ENCODE measurements at regions not wholly inside any gene's neighbourhood (a gene's known extent, or its start where the extent isn't known, plus 50 kb on each side); places are given as distances from the start of the nearest gene placed in this dataset.

DNA sequence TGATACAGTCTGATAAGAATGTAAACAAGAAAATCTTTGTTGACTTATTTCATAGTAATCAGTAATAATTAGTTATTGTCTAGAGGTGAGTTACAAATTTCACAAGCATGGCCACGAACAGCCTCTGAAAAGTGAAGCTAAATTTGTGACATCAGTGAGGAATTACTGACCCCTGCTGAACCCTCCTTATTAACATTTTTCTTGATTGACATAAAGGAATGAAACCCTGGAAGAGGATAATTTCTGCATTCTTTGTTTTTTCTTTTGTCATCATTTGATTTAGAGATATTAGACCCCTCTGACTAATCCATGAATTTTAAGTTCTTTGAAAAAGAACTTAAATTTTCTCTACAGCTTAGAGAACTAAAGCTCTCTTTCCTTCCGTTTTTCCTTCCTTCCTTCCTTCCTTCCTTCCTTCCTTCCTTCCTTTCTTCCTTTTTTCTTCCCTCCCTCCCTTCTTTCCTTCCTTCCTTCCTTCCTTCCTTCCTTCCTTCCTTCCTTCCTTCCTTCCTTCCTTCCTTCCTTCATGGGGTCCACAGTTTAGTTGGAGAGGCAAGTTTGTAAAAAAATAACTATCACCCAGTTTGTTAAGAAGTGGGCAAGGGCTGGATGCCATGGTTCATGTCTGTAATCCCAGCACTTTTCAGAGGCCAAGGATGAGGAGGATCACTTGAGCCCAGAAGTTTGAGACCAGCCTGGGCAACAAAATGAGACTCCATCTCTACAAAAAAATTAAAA is 387.0 kb downstream of the MTX2 start:
- no peaks in the 10 kb centered on the region for H3K36me3 ChIP-seq (ENCODE audit: control insufficient read depth in 1 of 2, insufficient read depth in 2 of 2, low read length in 2 of 2)
- H3K4me3 ChIP-seq (ENCODE audit: low read depth in 1 of 2, low read length in 2 of 2): no peak overlapping the region
- no peaks in the 10 kb centered on the region for H3K4me1 ChIP-seq (ENCODE audit: control insufficient read depth in 1 of 2, insufficient read depth in 2 of 2, low read length in 2 of 2)
- H3K27me3 ChIP-seq (ENCODE audit: low read depth, low read length): no peaks in the 10 kb centered on the region
- no peaks in the 10 kb centered on the region for H3K9me3 ChIP-seq (ENCODE audit: control insufficient read depth in 1 of 2, low read length in 2 of 2)
- no peak overlapping the region for H3K27ac ChIP-seq (ENCODE audit: low read length)

DNA sequence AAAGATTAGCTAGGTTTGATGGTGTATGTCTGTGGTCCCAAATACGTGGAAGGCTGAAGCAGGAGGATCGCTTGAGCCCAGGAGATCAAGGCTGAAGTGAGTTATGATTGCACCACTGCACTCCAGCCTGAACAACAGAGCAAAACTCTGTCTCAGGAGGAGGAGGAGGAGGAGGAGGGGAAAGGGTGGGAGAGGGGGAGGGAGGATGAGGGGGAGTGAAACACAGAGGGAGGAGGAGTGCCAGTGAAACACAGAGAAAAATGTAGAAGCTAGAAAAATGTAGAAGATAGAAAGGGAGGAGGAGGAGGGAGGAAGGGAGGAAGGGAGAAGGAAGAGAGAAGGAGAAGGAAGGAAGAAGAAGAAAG is 387.5 kb downstream of the MTX2 start:
- no peaks in the 10 kb centered on the region for H3K36me3 ChIP-seq (ENCODE audit: control insufficient read depth in 1 of 2, insufficient read depth in 2 of 2, low read length in 2 of 2)
- H3K27ac ChIP-seq (ENCODE audit: low read length): no peak overlapping the region
- no peaks in the 10 kb centered on the region for H3K9me3 ChIP-seq (ENCODE audit: control insufficient read depth in 1 of 2, low read length in 2 of 2)
- no peaks in the 10 kb centered on the region for H3K27me3 ChIP-seq (ENCODE audit: low read depth, low read length)
- H3K4me1 ChIP-seq (ENCODE audit: control insufficient read depth in 1 of 2, insufficient read depth in 2 of 2, low read length in 2 of 2): no peaks in the 10 kb centered on the region
- H3K4me3 ChIP-seq (ENCODE audit: low read depth in 1 of 2, low read length in 2 of 2): no peak overlapping the region

DNA sequence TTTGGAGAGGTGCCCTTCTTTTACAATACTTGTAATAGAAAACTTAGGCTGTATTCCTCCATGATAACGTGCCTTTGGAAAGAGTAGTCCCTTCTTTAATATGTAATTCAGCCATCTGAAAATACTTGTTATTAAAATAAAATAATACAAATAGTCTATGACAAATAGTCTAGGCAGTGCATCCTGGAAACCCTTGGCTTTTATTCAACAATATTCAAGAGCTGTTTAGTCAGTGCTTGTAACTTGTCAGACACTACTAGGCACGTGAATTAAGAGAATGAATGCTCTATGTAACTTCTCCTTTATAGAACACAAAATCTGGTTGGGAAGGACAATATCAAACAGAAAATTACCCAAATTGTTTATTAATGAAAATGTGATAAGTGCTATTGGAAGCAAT is 388.2 kb downstream of the MTX2 start:
- Histone ChIP-seq H3K27me3 (ENCODE audit: low read depth, low read length) (no peaks in the 10 kb centered on the region), H3K9me3 (ENCODE audit: control insufficient read depth in 1 of 2, low read length in 2 of 2) (no peaks in the 10 kb centered on the region), H3K36me3 (ENCODE audit: control insufficient read depth in 1 of 2, insufficient read depth in 2 of 2, low read length in 2 of 2) (no peaks in the 10 kb centered on the region), H3K27ac (ENCODE audit: low read length) (no peak overlapping the region), H3K4me1 (ENCODE audit: control insufficient read depth in 1 of 2, insufficient read depth in 2 of 2, low read length in 2 of 2) (no peaks in the 10 kb centered on the region), H3K4me3 (ENCODE audit: low read depth in 1 of 2, low read length in 2 of 2) (no peak overlapping the region)

DNA sequence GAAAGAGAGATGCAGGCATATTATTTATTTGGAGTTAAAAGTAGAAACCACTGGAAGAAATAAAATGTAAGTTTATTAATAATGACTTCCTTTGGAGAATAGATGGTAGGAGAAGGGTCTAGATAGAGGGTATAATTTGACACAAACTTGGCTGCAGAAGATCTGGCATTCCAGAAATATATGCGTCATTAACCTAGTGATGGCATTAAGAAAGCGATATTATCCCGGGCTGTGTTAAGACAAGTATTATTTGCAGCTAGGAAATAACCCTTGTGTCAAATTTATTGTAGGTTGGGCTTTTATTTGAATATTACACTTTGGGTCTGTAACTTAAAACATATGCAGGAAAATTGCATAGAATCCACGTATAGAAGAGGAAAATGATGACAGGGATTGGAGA is 389.5 kb downstream of the MTX2 start:
- no peak overlapping the region for H3K4me3 ChIP-seq (ENCODE audit: low read depth in 1 of 2, low read length in 2 of 2)
- no peaks in the 10 kb centered on the region for H3K27me3 ChIP-seq (ENCODE audit: low read depth, low read length)
- no peaks in the 10 kb centered on the region for H3K4me1 ChIP-seq (ENCODE audit: control insufficient read depth in 1 of 2, insufficient read depth in 2 of 2, low read length in 2 of 2)
- H3K36me3 ChIP-seq (ENCODE audit: control insufficient read depth in 1 of 2, insufficient read depth in 2 of 2, low read length in 2 of 2): no peaks in the 10 kb centered on the region
- no peak overlapping the region for H3K27ac ChIP-seq (ENCODE audit: low read length)
- no peaks in the 10 kb centered on the region for H3K9me3 ChIP-seq (ENCODE audit: control insufficient read depth in 1 of 2, low read length in 2 of 2)

DNA sequence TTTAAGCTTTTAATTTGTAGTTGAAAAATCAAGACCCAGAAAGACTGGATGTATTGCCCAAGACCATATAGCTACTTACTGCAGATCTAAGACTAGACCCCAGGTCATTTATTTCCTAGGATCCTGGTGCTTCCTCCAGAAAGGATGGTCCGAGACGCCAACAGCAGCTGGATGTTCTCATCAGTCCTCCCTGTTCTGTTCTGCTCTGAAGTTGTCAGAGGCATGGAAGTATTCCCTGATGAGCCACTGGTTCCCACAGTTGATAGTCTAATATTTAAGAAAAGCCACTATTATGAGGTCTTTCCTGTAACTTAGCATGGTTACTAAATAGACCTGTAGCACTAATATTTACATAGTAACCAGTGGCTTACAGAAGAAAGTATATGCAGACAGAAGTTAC is 393.5 kb downstream of the MTX2 start:
- H3K27me3 ChIP-seq (ENCODE audit: low read depth, low read length): no peaks in the 10 kb centered on the region
- no peak overlapping the region for H3K4me3 ChIP-seq (ENCODE audit: low read depth in 1 of 2, low read length in 2 of 2)
- H3K4me1 ChIP-seq (ENCODE audit: control insufficient read depth in 1 of 2, insufficient read depth in 2 of 2, low read length in 2 of 2): no peaks in the 10 kb centered on the region
- H3K27ac ChIP-seq (ENCODE audit: low read length): no peak overlapping the region
- H3K36me3 ChIP-seq (ENCODE audit: control insufficient read depth in 1 of 2, insufficient read depth in 2 of 2, low read length in 2 of 2): no peaks in the 10 kb centered on the region
- H3K9me3 ChIP-seq (ENCODE audit: control insufficient read depth in 1 of 2, low read length in 2 of 2): no peaks in the 10 kb centered on the region

DNA sequence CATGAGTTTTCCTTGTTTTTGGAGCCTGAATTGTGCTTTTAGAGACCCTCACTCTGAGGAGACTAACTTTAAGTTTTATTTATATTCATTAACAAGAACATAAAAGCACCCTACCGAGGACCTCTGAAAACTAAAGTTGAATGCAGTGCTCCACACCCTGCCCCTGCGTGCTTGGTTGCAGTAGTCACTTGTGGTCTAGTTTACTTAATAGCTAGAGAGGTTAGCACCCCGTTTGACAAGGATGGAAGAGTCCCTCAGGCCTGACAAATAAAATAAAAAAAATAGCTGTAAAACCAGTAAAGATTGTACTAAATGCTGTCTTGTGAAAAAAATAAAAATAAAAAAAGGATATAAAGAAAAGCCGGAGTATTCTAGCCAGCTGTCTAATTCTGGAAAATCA is 395.2 kb downstream of the MTX2 start:
- H3K27me3 ChIP-seq (ENCODE audit: low read depth, low read length): no peaks in the 10 kb centered on the region
- H3K9me3 ChIP-seq (ENCODE audit: control insufficient read depth in 1 of 2, low read length in 2 of 2): no peaks in the 10 kb centered on the region
- no peaks in the 10 kb centered on the region for H3K4me1 ChIP-seq (ENCODE audit: control insufficient read depth in 1 of 2, insufficient read depth in 2 of 2, low read length in 2 of 2)
- no peak overlapping the region for H3K4me3 ChIP-seq (ENCODE audit: low read depth in 1 of 2, low read length in 2 of 2)
- peaks cover 0 to 2% of the 10 kb centered on the region in 2 donors for H3K36me3 ChIP-seq (ENCODE audit: control insufficient read depth in 1 of 2, insufficient read depth in 2 of 2, low read length in 2 of 2)
- no peak overlapping the region for H3K27ac ChIP-seq (ENCODE audit: low read length)

DNA sequence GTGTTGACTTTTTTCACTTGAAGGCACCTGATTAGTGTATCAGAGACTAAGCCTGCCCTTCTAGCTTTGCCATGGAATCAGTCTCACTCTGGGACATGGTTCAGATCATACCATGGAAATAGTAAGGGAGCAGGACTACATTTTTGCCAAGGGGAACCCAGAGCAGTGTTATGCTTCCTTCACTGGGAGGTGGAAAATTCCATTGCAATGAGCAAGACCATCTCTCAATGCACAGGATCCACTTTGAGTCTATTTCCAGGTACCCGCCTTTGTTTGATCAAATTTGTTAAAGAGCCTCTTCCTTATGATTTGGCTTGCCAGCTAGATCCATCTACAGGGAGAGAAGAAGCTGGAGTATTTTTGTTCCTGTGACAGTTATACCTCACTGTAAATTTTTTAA is 395.8 kb downstream of the MTX2 start:
- no peaks in the 10 kb centered on the region for H3K4me1 ChIP-seq (ENCODE audit: control insufficient read depth in 1 of 2, insufficient read depth in 2 of 2, low read length in 2 of 2)
- H3K9me3 ChIP-seq (ENCODE audit: control insufficient read depth in 1 of 2, low read length in 2 of 2): no peaks in the 10 kb centered on the region
- H3K36me3 ChIP-seq (ENCODE audit: control insufficient read depth in 1 of 2, insufficient read depth in 2 of 2, low read length in 2 of 2): peaks cover 0 to 4% of the 10 kb centered on the region in 2 donors
- H3K27ac ChIP-seq (ENCODE audit: low read length): no peak overlapping the region
- H3K27me3 ChIP-seq (ENCODE audit: low read depth, low read length): no peaks in the 10 kb centered on the region
- H3K4me3 ChIP-seq (ENCODE audit: low read depth in 1 of 2, low read length in 2 of 2): no peak overlapping the region

DNA sequence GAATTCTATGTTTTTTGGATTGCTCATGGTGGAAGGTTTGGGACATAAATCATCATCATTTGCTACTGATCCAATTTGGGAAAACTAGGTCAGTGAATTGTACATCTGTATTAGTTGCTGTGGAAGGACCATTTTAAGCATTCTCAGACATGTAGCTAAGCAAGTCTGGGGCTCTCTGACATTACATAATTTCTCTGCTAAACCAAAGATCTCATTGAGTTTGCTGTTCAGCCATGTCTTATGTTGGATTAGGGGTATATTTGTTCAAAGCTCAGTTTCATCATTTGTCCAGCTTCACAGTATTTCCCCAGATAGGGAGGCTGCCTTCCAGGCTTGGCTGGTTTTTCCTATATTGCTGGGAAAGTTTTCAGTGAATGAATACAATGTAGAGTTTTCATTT is 399.7 kb downstream of the MTX2 start:
- H3K36me3 ChIP-seq (ENCODE audit: control insufficient read depth in 1 of 2, insufficient read depth in 2 of 2, low read length in 2 of 2): peaks cover 0 to 4% of the 10 kb centered on the region in 2 donors
- H3K27ac ChIP-seq (ENCODE audit: low read length): no peak overlapping the region
- peaks cover 0 to 3% of the 10 kb centered on the region in 2 donors for H3K4me1 ChIP-seq (ENCODE audit: control insufficient read depth in 1 of 2, insufficient read depth in 2 of 2, low read length in 2 of 2)
- no peak overlapping the region for H3K4me3 ChIP-seq (ENCODE audit: low read depth in 1 of 2, low read length in 2 of 2)
- no peaks in the 10 kb centered on the region for H3K27me3 ChIP-seq (ENCODE audit: low read depth, low read length)
- no peaks in the 10 kb centered on the region for H3K9me3 ChIP-seq (ENCODE audit: control insufficient read depth in 1 of 2, low read length in 2 of 2)

DNA sequence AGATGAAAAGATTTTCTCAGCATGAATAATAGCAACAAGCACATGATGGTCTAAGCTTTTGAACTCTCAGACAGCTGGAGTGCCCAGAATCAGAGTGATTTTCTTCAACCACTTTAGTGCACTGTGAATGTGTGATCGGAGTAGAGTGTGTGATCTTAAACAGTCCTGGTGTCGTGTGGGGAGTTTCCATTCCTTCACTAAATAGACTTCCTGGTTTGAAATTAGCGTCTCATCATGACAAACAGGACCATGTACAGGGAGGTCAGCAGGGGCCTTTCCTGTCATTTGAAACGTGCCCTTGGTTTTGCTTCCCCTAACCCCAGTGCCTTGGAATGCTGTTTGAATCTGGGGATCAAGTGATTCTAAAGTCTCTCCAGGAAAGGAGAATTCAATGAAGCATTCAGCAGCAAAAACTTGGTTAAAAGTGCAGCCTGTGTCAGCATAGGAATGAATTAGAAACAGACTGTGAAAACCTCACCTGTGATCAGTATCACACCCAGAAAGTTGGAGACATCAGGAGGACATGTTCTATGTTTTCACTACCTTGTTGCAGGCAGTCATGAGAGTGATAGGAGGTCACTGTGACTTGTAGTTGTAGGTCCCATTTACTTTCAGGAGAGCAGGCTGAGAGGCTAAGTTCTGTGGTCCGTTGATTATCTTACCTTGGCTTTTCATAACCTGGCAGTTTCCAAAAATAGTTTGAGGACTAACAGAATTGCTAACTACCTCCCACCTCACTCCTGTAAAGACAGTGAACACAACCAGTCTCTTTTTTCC is 400.3 kb downstream of the MTX2 start:
- H3K9me3 ChIP-seq (ENCODE audit: control insufficient read depth in 1 of 2, low read length in 2 of 2): no peaks in the 10 kb centered on the region
- H3K27me3 ChIP-seq (ENCODE audit: low read depth, low read length): no peaks in the 10 kb centered on the region
- H3K36me3 ChIP-seq (ENCODE audit: control insufficient read depth in 1 of 2, insufficient read depth in 2 of 2, low read length in 2 of 2): peaks cover 0 to 4% of the 10 kb centered on the region in 2 donors
- no peak overlapping the region for H3K27ac ChIP-seq (ENCODE audit: low read length)
- H3K4me1 ChIP-seq (ENCODE audit: control insufficient read depth in 1 of 2, insufficient read depth in 2 of 2, low read length in 2 of 2): peaks cover 0 to 3% of the 10 kb centered on the region in 2 donors
- H3K4me3 ChIP-seq (ENCODE audit: low read depth in 1 of 2, low read length in 2 of 2): no peak overlapping the region

DNA sequence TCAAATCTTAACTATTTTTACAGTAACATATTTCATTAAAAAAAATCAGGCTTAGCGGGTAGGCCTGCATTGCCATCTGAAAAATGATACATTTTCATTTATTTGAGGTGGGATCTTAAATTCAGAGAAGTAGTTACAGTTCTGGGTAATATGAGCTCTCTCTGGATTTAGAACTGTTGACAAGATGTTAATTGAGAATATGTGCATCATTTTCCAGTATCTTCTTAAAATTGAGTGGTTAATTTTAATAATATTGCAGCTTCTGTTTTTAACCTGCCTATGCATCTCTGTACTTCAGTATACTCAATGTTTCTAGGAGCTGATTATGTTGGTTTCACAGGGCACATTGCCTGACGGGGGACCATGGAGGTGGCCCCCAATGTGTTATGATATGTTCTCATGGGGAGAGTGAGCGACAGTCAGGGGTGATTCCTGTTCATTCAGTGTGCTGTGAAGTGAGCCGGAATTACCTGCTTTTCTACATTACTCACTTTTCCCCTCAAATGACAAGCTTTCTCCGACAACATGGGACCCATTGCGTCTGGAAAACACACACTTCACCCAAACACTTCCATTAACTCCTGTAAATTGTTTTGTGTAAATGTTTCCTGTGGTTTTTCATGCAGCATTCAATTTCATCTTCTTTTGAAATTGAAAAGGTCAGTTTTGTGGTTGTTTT is 406.2 kb downstream of the MTX2 start:
- H3K27me3 ChIP-seq (ENCODE audit: low read depth, low read length): no peaks in the 10 kb centered on the region
- H3K4me1 ChIP-seq (ENCODE audit: control insufficient read depth in 1 of 2, insufficient read depth in 2 of 2, low read length in 2 of 2): peaks cover 0 to 3% of the 10 kb centered on the region in 2 donors
- no peak overlapping the region for H3K27ac ChIP-seq (ENCODE audit: low read length)
- no peak overlapping the region for H3K4me3 ChIP-seq (ENCODE audit: low read depth in 1 of 2, low read length in 2 of 2)
- H3K9me3 ChIP-seq (ENCODE audit: control insufficient read depth in 1 of 2, low read length in 2 of 2): no peaks in the 10 kb centered on the region
- no peaks in the 10 kb centered on the region for H3K36me3 ChIP-seq (ENCODE audit: control insufficient read depth in 1 of 2, insufficient read depth in 2 of 2, low read length in 2 of 2)

DNA sequence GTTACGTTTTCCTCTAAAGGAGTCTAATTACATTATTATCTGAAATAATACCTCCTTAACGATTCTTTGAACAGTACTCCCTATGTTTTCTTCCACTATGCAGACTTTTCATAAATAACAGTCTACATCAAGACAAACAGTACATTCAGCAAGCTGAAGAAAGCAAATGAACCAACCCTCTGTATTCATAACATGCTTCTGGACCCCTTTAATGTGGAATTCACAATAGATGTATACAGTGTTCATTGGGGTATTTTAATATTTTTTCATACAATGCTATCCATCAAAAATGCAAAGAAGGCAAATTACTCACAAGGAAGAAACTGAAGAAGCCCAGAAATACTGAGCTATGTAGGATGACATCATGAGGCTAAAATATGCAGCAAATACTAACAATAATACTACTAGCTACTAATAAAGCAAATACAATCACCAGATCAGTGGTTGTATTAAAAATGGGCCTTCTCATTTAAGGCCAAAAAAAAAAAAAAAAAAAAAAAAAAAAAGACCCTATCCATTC is 408.6 kb downstream of the MTX2 start:
- H3K4me3 ChIP-seq (ENCODE audit: low read depth in 1 of 2, low read length in 2 of 2): no peak overlapping the region
- peaks cover 0 to 16% of the 10 kb centered on the region in 2 donors for H3K4me1 ChIP-seq (ENCODE audit: control insufficient read depth in 1 of 2, insufficient read depth in 2 of 2, low read length in 2 of 2)

More for the DNA sequence above, 408.6 kb downstream of the MTX2 start:
- no peaks in the 10 kb centered on the region for H3K27me3 ChIP-seq (ENCODE audit: low read depth, low read length)
- no peaks in the 10 kb centered on the region for H3K9me3 ChIP-seq (ENCODE audit: control insufficient read depth in 1 of 2, low read length in 2 of 2)
- no peaks in the 10 kb centered on the region for H3K36me3 ChIP-seq (ENCODE audit: control insufficient read depth in 1 of 2, insufficient read depth in 2 of 2, low read length in 2 of 2)
- no peak overlapping the region for H3K27ac ChIP-seq (ENCODE audit: low read length)
